Stimulated activated CD4-positive, alpha-beta T cell treated with anti-CD3 and anti-CD28 coated beads, Interleukin-2, amount 100 ng/mL, for 4 hours (primary cell): ENCODE measurements at regions not wholly inside any gene's neighbourhood (a gene's known extent, or its start where the extent isn't known, plus 50 kb on each side); places are given as distances from the start of the nearest gene placed in this dataset.

Experiments
- DNase-seq: peaks from one replicate; pipeline ENCODE4 v3.0.0-alpha.2; 2020; ENCODE audit warnings: low read depth

DNA sequence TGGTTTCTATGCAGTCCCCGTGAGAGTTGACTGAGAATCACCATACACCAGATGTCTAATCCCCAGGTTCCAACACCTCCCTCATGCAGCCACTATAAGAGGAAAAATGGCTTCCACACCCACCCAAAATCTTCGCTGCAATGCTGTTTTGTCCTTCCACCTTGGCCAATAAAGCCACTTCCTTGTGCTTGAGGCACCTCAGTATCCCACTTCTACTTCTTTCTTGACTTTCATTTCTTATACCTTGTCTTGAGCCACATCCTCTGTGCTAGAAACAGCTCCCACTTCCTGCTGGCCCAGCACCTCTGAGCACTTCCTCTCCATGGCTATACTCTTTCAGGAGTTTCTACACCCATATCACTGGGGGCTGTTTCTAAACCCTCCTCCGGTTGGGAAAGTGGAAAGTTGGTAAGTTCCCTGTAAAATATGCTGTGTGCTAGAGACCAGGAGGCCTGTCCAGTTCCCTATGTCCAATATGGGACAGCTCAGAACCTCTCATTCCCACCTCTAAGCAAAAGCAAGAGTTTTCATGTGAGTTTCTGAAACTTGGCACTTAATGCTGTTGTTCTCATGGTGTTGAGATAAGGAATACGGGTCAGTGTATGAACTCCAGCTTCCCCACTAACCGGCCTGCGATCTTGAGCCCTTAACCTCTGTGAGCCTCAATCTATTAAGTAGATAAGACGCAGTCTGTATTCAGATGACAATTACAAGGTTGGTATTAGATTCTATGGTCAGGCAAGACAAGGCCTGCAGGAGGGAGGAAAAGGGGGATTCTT, 209.1 kb upstream of the ID2 start:
- no peak for DNase-seq

DNA sequence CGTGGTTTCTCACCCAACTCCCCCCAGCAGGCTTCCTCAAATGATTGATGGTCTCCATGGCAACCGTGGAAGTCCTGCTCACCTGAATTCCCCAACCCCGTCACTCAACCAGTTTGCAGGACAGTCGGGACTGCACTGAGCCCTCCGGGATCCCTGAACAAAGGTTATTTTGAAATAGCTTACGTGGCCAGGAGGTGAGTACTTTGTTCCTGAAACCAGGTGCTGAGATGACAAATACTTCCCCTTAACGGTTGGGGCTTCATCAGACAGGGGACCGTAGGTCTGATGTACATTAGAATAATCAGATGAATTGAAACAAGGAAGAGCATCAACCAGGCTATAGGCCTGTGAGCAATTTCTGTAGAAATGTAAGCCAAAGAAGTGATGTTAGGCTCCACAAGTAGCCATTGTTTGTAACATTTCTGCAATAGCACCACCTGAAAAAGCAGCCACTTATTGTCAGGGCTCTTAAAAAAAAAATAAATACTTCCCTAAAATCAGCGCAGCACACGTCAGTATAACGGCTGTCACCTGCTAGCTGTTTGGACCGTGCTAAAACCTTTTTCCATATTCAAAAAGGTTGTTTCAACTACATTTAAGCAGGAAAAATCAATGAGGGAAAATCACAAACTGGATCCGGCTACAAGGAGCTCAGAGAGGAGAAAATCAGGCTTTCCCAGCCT, 206.4 kb upstream of the ID2 start:
- no peak for DNase-seq

DNA sequence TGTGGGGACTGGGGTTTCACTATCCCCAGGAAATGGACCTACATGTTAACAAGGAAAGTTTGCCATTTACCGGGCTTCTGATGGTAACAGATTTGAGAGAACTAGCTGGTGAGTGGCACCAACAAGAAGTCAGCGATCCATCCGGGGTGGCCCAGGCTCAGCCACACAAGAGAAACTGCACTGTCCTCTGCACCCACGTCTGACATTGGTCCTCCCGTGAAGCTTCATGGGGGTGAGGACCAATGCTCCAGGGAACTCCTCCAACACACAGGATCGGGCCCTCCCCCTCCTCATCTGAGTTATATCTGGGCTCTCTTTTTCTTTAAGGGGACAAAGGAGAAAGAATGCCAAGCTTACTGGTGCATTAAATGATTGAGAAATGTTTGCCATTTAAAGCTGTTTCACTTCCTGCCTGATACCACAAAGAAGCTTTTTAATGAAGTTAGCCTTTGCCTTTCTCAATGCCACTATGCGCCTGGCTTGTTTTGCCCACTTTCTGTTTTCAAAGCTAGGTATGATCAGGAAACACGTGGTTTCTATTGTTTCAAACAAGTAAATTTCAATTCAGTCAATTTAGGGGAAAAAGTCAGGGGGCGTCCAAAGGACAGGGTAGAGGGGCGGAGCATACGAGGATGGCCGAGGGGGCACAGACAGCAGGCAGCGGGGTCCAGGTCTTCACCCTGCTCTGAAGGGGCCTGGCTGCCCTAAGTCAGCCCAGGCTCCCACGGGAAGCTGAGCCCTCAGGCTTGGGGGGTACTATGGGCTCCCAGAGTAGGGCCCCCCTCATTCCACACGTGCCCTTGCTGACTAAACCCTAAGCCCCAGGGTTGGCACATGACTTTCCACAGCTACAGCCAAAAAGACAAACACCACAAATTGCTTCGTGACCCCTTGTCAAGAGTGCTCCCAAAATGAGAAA, 204.0 kb upstream of the ID2 start:
- DNase-seq: no peak

DNA sequence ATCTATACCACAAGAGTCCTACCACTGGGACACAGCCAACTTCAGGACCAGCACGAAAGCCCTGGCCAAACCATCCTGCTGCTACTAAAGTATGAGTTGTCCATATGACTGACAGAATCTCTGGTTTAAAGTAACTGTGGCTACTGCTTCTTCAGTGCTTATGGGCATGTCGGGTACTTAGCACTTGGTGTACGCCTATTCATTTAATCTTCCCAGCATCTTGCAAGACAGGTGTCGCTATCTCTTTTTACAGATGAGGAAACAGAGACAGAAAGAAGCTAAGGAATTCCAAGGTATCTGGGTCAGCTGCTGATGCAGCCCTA, 203.4 kb upstream of the ID2 start:
- DNase-seq: no peak

DNA sequence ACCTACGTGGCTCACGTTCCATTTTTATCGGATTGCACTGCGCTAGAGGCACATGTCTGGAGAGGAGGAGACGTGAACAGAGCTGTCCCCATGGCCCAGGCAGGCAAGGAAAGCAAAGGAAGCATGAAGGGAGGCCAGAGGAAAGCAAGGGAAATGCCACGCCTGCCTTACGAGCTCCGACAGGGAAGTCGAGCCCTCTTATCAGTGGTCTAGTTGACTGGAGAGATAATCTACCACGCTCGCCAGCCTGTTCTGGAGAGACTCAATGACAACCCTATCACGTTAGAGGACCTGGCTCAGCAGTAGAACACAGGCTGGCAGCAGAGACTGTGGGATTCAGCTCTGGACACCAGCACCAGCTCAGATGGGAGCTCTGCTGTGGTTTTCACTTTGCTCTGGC, 202.6 kb upstream of the ID2 start:
- DNase-seq: no peak

DNA sequence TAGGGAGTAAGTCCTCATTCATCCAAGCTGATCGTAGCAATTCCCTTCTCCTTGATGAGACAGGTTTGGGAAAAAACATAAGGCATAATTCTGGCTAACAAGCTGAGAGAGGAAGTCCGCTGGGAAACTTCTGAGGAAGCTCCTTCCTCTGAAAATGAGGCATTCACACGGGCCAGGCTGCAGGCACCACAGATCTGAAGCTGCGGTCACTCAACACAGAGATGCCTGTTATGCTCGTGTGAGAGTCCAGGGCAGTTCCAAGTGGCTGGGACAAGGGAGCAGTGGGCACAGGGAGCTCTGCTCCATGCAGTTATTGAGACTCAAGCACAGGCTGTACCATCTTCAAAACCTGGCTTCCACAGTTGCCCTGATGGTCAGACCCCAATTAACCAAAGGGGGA, 200.9 kb upstream of the ID2 start:
- DNase-seq: no peak

DNA sequence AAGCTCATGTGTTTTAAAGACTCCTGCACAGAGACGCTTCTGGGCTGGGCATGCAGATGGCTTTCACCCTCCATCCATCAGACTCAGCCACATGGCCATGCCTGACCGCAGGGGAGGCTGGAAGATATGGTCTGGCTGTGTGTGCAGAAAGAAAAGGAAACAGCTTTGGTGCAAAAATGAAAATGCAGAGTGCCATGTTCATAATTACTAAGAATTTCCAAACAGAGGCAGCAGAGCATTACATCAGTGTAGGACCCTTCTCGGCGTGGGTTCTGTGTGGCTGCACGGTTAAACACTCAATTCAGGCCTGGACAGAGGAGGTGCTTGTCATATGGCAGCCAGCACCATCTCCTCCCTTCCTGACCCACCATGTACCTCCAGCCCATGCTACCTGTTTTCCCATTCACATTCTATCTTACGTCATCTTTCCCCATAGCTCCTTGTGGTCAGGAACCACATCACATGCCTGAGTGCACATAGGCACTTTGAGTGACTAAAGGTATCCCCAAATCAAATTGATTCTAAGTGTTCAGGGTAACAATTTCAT, 200.3 kb upstream of the ID2 start:
- no peak for DNase-seq

DNA sequence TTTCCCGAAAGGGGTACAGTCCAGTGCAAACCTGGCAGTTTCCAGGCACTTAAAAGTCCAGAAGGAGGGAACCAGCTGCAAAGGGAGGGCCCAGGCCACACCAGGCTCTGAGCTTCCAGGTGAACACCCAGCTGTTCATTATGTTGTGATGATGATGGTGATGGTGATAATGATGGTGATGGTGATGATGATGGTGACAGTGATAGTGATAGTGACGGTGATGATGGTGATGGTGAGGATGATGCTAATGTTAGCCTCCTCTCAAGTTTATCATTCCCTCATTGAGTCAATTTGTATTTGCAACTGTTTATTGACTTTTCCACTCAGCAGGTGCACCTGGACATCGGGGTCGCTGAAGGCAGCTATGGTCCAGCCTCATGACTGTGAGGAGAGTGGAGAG, 199.4 kb upstream of the ID2 start:
- DNase-seq: no peak

DNA sequence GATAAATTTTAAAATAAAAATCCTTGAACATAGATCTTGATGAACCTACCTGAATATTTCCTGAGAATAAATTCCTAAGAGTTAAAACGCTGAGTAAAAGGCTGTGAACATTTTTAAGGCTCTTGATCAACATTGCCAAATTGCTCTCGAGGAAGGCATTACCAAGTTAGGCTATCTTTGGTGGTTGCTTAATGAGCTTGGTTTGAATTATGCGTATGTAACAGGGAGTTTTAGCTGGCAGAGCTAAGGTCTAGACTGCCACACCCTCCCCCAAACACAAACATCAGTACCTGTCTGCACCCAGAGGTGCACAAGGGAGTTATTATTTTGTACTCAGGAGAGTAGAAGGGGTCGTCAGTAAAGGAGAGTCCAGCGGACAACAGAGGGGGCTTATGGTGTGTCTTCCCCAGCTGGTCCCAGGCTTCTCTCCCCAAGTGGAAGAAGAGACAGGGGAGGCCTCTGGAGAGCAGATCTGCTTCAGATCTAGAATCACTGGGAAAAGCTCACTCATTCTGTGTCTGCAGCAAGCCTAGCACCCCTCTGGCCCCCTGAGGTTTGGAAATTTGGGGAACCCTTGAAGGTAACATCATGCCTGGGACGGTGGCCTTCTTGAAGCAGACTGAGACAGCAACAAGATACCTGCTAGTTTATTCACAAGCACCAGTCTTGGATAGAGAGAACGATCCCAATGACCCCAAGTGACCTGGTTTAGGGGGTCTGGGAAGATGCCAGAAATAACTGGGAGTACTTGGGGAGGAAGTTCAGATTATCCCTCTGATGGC, 197.2 kb upstream of the ID2 start:
- no peak for DNase-seq

DNA sequence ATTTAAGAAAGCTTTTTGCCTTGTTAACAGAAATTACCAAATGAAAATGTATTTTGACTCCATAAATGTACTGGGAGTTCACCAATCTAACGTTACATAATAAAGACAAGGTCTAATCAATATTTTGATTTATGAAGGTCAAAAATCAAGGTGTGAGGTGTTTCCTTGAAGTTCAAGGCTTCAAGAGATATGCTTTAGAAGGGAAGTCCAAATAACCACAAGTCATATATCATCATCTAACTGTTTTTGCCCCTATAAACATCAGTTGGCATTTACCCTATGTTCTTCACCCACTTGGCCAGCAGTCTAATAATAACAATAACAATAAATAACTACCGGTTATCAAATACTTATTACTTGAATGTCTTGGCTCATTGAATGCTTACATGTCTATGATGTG, 196.1 kb upstream of the ID2 start:
- DNase-seq: no peak

DNA sequence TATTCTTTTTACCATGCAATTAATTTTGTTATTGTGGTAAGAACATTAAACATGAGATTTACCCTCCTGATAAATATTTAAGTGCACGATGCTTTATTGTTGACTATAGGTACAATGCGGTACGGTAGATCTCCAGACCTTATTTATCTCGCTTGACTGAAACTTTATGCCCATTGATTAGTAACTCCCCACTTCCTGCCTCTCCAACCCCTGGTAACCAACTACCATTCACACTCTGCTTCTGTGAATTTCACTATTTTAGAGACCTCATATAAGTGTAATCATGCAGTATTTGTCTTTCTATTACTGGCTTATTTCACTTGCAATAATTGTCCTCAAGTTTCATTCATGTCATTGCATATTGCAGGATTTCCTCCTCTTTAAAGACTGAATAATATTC, 195.7 kb upstream of the ID2 start:
- no peak for DNase-seq

DNA sequence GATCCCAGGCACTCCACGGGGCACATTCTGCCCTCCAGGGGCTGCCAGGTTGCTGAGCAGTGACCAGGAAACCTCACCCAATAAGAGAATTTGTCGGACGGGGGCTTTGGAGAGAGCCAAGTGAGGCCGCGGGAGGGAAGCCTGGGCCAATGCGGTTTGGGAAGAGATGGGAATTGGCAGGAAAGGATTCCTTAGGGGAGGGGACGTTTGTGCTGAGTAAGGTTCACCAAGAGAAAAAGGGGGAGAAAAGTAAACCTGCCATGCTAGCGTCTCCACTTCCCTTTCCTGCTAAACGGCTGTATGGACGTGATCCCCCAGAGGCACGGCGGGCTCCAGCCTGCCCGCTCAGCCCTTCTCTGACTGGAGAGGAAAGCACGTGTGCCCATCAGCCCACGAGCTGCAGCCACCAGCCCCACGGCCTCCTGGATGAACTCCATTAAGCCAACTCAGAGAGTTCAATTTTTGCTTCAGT, 194.4 kb upstream of the ID2 start:
- DNase-seq: no peak

DNA sequence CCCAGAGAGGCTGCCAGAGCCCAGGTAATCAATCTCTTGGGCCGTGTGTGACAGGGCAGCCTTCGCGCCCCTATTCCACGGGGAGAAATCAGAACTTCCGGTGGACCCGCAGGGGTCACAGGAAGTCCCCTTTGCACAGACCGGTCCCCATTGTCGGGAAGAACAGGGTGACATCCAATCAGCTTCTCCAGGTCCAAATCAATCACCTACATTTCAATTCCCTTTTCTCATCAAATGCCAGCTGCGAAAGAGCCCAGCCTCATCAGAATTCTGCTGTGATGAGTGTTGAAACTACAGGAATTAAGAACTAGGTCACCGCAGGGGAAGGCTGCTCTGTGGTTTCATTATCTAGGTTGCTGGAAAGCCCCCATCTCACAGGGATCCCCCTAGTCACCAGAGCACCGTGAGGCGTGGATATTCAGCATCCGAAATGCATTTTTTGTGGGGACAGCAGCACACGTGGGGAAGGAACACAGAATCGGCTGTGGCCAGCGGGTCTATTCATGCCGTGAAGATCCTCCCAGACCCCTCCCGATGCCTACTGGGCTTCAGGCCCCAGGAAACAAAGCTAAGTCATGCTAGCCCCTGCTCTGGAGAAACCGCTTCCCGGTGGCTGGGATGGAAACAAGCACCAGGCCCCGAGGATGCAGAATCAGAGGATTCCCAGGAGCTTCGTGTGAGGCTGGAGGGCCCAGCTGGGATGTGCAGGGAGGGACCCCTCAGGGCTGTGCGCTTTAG, 193.7 kb upstream of the ID2 start:
- peak; percentile 41 for DNase-seq

DNA sequence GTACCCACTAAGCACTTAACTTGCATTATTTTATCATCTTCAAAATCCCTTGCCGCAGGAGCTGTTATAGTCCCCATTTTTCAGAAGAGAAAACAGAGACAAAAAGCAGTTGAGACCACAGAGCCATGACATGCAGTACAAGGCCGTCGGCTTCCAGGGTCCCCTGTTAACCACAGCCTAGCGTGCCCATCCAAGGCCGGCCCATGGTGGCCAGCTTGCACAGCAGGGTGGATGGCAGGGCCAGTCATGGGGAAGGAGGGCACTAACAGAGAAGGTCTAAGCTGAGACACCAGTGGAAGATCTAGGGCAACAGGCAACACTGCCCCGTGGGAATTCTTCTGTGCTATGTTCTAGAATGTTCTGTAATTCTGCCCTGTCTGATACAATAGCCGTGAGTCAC, 192.6 kb upstream of the ID2 start:
- DNase-seq: no peak

DNA sequence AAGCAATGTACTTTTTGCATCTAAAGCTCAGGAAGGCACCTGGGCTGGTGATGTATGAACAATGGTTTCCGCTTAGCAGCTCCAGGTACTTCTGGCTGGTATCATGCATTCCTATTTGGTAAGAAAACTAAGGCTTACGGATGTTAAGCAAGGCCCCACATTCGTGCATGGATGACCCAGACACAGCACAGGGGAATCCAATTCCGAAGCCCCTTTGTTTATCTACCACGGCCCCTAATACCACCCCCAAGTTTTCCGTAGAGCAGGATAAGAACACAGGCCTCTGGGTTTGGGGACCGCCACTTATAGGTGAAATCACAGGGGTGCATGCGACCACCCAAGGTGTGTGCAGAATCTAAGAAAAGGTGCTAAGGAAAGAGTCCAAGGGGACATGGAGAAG, 192.1 kb upstream of the ID2 start:
- DNase-seq: no peak

DNA sequence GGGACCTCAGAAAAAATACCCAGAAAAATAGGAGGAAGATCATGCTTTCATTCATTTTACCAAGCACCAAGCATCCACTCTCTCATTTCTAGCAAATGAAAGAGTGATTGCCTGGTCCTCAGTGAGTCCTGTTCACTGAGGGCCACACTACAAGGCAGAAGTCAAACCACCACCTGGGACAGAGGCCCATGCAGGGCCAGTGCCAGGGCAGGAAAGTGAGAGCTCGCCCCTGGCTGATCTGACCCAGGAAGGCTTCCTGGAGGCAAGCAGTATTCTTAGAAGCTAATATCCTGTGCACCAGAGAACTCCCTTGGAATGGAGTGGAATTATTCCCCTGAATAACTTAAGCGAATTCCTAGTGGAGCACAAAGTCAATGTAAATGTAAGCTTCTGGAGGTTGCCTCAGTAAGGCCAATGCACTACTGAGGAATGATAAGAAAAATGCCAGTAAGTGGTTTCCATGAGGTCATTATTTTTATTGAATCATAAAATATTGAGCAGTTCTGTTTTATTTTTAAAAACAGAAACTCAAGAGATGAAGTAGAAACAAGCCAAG, 191.6 kb upstream of the ID2 start:
- no peak for DNase-seq

DNA sequence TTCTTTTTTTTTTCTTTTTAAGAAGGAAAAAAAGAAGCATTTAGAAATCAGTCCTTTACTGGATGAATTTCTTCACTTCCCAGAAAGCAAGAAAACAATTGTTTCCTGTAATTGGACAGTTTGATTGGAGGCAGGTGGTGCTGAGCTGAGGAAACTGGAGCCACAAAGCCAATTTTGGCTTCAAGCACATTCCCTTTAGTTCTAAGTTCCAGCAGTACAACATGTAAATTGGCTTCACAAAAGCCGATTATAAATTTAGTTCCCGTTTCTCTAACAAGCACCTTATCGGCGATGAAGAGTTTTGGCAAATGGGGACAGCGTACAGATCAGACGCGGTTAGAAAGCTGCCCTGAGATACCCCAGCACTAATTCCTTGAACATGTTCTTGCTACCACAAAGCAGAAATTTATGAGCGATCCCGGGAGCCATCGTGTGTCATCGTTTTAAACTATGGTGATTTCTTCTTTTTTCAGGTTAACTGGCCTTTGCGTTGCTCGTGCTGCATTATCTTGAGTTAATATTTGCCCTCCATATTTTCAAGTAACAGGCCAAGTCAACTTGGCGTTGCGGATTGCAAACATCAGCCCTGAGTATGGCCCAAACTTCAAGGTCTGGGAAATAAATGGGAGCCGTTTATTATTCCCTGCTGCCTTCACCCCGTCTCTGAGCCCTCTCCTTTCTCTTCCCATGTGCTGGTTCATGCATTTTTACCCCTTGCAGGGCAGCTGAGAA, 190.4 kb upstream of the ID2 start:
- DNase-seq: no peak

DNA sequence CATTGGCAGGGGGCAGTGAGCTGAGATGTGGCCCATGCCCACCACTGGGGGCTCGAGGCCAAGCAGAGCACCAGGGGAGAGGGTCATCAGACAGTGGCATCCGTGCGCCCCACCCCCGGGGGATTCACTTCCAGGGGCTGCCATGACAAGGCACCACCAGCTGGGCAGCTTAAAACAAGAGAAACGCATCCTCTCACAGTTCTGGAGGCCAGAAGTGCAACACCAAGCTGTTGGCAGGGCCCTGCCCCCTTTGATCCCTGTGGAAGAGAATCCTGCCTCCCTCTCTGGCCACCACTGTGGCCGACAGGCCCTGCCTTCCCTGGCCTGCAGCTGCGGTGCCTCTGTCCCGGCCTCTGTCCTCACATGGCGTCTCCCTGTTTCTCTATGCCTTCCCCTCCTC, 187.7 kb upstream of the ID2 start:
- no peak for DNase-seq

DNA sequence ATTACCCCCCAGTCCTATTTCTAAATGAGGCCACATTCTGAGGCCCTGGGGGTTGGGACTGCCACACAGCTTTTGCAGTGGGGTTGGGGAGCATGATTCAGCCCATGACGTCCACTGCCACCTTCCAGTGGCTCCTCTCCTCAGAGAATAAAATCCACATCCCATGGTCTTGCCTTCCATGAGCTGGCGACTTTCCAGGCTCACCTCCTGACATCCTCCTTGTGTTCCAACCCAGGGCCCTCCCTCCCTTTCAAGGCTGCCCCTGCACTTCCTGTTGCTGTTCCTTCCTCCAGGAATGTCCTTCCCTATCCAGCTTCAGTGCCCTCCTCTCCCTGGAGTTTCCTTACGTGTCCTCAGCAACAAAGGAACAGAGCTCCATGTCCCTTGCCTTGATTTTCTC, 187.3 kb upstream of the ID2 start:
- DNase-seq: no peak
